GM23338 (cell line): ENCODE measurements at regions not wholly inside any gene's neighbourhood (a gene's known extent, or its start where the extent isn't known, plus 50 kb on each side); places are given as distances from the start of the nearest gene placed in this dataset.

Source experiments
- CREB1 ChIP-seq: fragments of 250-450 bp; sonication (Bioruptor Pico); IDR thresholded peaks from 2 replicates; pipeline ENCODE4 v1.5.0; 2020; ENCODE audit warnings: low read depth, mild to moderate bottlenecking, moderate library complexity
- EZH2 ChIP-seq: fragments of 200-600 bp; sonication (generic); IDR thresholded peaks from one replicate; pipeline ENCODE4 v1.8.0; 2017; ENCODE audit warnings: antibody characterized with exemption, mild to moderate bottlenecking, low read depth; ENCODE audit not compliant: unreplicated experiment
- EZH2phosphoT487 ChIP-seq: fragments of 200-600 bp; sonication (generic); IDR thresholded peaks from one replicate; pipeline ENCODE4 v1.8.1; 2018; ENCODE audit warnings: antibody characterized with exemption; ENCODE audit not compliant: unreplicated experiment
- JUNB ChIP-seq: IDR thresholded peaks from one replicate; pipeline ENCODE4 v1.6.1; 2016; ENCODE audit warnings: antibody characterized with exemption; ENCODE audit not compliant: unreplicated experiment
- NANOG ChIP-seq: IDR thresholded peaks from 2 replicates; pipeline ENCODE4 v1.6.1; 2016; ENCODE audit warnings: antibody characterized with exemption, borderline replicate concordance
- POLR2AphosphoS5 ChIP-seq: IDR thresholded peaks from 2 replicates; pipeline ENCODE4 v1.6.1; 2016; ENCODE audit warnings: antibody characterized with exemption, low read depth
- ZNF331 ChIP-seq: fragments of 250-450 bp; sonication (Bioruptor Pico); IDR thresholded peaks from 2 replicates; pipeline ENCODE4 v1.5.0; 2020; ENCODE audit warnings: low read depth, mild to moderate bottlenecking, moderate library complexity
- TF ChIP-seq, protein P1 (sequence below), 2 experiments: fragments of 200-600 bp in 1 of 2; sonication (generic) in 1 of 2; conservative IDR thresholded peaks; 2 replicates each; pipeline versions ENCODE4 v1.5.1 to v1.6.1; 2016 to 2017; ENCODE audit warnings: antibody characterized with exemption in 2 of 2, low read depth in 2 of 2, mild to moderate bottlenecking in 2 of 2, moderate library complexity in 1 of 2
- TF ChIP-seq, protein P2 (sequence below): IDR thresholded peaks from one replicate; pipeline ENCODE4 v1.6.1; 2018; ENCODE audit warnings: antibody characterized with exemption; ENCODE audit not compliant: unreplicated experiment
- TF ChIP-seq, protein P3 (sequence below): IDR thresholded peaks from 2 replicates; pipeline ENCODE4 v1.6.1; 2016; ENCODE audit warnings: antibody characterized with exemption

DNA sequence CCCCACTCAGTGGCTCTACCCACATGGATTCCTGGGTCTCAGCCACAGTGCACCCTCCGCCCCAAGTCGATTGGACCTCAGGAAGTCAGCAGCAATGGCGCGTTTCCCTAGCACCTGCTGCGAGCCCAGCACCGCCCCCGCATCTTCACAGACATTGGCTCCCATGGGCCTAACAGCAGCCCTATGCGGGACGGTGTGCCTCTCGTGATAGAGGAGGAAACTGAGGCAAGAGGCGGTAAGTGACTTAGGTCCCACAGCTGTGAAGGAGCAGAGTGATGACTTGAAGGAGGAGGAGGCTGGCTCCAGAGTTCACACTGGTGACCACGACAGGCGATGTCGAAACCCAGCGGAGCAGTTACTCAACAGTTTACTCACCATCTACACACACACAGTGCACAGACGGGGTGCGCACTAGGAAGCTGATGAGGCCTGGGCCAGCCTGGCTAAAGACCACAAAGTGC lies 104.5 kb upstream of the SOX1 start:
- TF ChIP-seq, protein P1, sequence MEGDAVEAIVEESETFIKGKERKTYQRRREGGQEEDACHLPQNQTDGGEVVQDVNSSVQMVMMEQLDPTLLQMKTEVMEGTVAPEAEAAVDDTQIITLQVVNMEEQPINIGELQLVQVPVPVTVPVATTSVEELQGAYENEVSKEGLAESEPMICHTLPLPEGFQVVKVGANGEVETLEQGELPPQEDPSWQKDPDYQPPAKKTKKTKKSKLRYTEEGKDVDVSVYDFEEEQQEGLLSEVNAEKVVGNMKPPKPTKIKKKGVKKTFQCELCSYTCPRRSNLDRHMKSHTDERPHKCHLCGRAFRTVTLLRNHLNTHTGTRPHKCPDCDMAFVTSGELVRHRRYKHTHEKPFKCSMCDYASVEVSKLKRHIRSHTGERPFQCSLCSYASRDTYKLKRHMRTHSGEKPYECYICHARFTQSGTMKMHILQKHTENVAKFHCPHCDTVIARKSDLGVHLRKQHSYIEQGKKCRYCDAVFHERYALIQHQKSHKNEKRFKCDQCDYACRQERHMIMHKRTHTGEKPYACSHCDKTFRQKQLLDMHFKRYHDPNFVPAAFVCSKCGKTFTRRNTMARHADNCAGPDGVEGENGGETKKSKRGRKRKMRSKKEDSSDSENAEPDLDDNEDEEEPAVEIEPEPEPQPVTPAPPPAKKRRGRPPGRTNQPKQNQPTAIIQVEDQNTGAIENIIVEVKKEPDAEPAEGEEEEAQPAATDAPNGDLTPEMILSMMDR (conservative IDR thresholded peaks at IDR 0.05; ENCODE audit: low read depth in 2 of 2): no peak
- TF ChIP-seq EZH2phosphoT487 (no peak), EZH2 (no peak), JUNB (no peak), POLR2AphosphoS5 (no peak), CREB1 (CRISPR knock-in tag) (no peak), ZNF331 (CRISPR knock-in tag) (no peak), NANOG (no peak)
- TF ChIP-seq, protein P2, sequence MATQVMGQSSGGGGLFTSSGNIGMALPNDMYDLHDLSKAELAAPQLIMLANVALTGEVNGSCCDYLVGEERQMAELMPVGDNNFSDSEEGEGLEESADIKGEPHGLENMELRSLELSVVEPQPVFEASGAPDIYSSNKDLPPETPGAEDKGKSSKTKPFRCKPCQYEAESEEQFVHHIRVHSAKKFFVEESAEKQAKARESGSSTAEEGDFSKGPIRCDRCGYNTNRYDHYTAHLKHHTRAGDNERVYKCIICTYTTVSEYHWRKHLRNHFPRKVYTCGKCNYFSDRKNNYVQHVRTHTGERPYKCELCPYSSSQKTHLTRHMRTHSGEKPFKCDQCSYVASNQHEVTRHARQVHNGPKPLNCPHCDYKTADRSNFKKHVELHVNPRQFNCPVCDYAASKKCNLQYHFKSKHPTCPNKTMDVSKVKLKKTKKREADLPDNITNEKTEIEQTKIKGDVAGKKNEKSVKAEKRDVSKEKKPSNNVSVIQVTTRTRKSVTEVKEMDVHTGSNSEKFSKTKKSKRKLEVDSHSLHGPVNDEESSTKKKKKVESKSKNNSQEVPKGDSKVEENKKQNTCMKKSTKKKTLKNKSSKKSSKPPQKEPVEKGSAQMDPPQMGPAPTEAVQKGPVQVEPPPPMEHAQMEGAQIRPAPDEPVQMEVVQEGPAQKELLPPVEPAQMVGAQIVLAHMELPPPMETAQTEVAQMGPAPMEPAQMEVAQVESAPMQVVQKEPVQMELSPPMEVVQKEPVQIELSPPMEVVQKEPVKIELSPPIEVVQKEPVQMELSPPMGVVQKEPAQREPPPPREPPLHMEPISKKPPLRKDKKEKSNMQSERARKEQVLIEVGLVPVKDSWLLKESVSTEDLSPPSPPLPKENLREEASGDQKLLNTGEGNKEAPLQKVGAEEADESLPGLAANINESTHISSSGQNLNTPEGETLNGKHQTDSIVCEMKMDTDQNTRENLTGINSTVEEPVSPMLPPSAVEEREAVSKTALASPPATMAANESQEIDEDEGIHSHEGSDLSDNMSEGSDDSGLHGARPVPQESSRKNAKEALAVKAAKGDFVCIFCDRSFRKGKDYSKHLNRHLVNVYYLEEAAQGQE: no peak
- TF ChIP-seq, protein P3, sequence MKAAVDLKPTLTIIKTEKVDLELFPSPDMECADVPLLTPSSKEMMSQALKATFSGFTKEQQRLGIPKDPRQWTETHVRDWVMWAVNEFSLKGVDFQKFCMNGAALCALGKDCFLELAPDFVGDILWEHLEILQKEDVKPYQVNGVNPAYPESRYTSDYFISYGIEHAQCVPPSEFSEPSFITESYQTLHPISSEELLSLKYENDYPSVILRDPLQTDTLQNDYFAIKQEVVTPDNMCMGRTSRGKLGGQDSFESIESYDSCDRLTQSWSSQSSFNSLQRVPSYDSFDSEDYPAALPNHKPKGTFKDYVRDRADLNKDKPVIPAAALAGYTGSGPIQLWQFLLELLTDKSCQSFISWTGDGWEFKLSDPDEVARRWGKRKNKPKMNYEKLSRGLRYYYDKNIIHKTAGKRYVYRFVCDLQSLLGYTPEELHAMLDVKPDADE: no peak
